ENCODE measurements at regions not wholly inside any gene's neighbourhood (a gene's known extent, or its start where the extent isn't known, plus 50 kb on each side); places are given as distances from the start of the nearest gene placed in this dataset.
"Not testable (repeated sequence)": the region's sequence is repeated elsewhere in the genome, so short reads cannot be mapped to it uniquely, and the experiment has no call there.

- not testable (repeated sequence) for TF ChIP-seq POLR2A, CTCF, POLR2AphosphoS5 (IDR thresholded peaks at IDR 0.05)
These were observed 790.4 kb downstream of the TTLL7 start for GRCh38 chr1:83208540-83208939.
